Activated CD8-positive, alpha-beta memory T cell treated with anti-CD3 and anti-CD28 coated beads, Interleukin-2, amount 10 ng/mL, durations not matched to agents 7 days and 5 days (primary cell): ENCODE measurements at regions not wholly inside any gene's neighbourhood (a gene's known extent, or its start where the extent isn't known, plus 50 kb on each side); places are given as distances from the start of the nearest gene placed in this dataset.
"Not testable (repeated sequence)": the region's sequence is repeated elsewhere in the genome, so short reads cannot be mapped to it uniquely, and the experiment has no call there.

Source experiments
- ATAC-seq: fragments of 150-1000 bp; cut with Tn5 transposase; one replicate; pipeline ENCODE4 v1.10.0; 2021; ENCODE audit warnings: moderate library complexity
- CTCF ChIA-PET: fragments of 350-600 bp; sonication (Branson Sonifier 250); formaldehyde crosslinking; loops from one replicate; lab custom pipeline; 2021; ENCODE audit warnings: antibody characterized with exemption; lab: Charles Lee
- DNase-seq: peaks from one replicate; pipeline ENCODE4 v3.0.0-alpha.2; 2020
- H3K27ac Mint-ChIP-seq: one replicate; pipeline ENCODE4 v1.8.0; 2021; ENCODE audit warnings: mild to moderate bottlenecking, mixed read lengths
- H3K27me3 Mint-ChIP-seq: one replicate; pipeline ENCODE4 v1.8.0; 2021; ENCODE audit warnings: mixed read lengths
- H3K36me3 Mint-ChIP-seq: one replicate; pipeline ENCODE4 v1.8.0; 2021; ENCODE audit warnings: mild to moderate bottlenecking, mixed read lengths
- H3K4me1 Mint-ChIP-seq: one replicate; pipeline ENCODE4 v1.8.0; 2021; ENCODE audit warnings: mixed read lengths
- H3K4me3 Mint-ChIP-seq: one replicate; pipeline ENCODE4 v1.8.0; 2021; ENCODE audit warnings: mild to moderate bottlenecking, moderate library complexity, mixed read lengths
- H3K9me3 Mint-ChIP-seq: one replicate; pipeline ENCODE4 v1.8.0; 2022; ENCODE audit warnings: low read depth, mixed read lengths

DNA sequence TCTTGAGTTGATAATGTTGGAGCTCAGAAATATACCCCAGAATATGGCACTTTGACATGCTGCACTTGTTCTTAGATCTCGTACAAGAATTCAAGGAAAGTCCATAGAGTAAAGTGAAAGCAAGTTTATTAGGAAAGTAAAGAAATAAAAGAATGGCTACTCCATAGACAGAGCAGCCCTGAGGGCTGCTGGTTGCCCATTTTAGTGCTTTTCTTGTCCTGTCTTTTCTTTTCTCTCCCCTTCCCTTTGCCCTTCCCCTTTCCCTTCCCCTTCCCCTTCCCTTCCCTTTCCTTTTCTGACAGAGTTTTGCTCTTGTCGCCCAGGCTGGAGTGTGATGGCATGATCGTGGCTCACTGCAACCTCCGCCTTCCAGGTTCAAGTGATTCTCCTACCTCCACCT, 283.4 kb upstream of the SEMA6A start:
- H3K4me3 Mint-ChIP-seq, H3K27ac Mint-ChIP-seq, ATAC-seq, DNase-seq, H3K9me3 Mint-ChIP-seq, H3K4me1 Mint-ChIP-seq, CTCF ChIA-PET, H3K36me3 Mint-ChIP-seq, H3K27me3 Mint-ChIP-seq: not testable (repeated sequence)

DNA sequence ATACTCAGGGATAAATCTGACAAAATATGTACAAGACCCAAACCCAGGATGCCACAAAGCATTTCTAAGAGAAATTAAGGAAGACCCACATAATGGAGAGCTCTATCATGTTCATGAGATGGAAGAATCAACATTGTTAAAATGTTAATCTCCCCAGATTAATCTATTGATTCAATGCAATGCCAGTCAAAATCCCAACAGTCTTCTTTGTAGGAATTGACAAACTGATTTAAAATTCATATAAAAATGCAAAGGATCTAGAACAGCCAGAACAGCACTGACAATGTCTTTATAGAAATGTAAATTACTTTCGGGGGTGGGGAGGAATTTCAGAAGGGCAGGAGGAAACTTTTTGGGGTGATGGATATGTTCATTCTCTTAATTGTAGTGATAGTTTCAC, 281.6 kb upstream of the SEMA6A start:
- Mint-ChIP-seq H3K9me3 (no peaks in the 10 kb centered on the region), H3K27ac (no peak overlapping the region), H3K27me3 (no peaks in the 10 kb centered on the region), H3K4me3 (no peak overlapping the region), H3K4me1 (no peaks in the 10 kb centered on the region), H3K36me3 (no peaks in the 10 kb centered on the region)
- ATAC-seq, result no peak
- no peak for DNase-seq
- CTCF ChIA-PET, result no interaction called here

DNA sequence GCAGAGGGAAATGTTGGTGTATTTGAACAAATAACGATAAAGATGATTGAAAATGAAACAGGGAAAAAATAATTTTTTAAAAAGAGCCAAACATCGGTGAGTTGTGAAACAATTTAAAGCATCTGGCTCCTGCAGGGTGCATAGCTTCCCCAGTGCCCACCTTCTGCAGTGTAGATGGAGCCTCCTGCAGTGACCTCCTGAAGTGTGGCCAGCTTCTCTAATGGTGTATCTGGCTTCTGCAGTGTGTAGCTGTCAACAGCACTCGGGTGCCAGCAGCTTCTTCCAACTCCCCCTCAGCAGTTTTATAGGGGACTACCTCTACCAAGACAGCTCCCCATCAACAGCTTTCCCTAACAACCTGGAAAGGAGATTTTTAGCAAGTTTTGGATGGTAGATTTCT, 279.4 kb upstream of the SEMA6A start:
- no peaks in the 10 kb centered on the region for H3K27me3 Mint-ChIP-seq
- H3K27ac Mint-ChIP-seq, result no peak overlapping the region
- H3K36me3 Mint-ChIP-seq, result no peaks in the 10 kb centered on the region
- DNase-seq, result no peak
- H3K9me3 Mint-ChIP-seq, result no peaks in the 10 kb centered on the region
- no peak overlapping the region for H3K4me3 Mint-ChIP-seq
- ATAC-seq, result no peak
- H3K4me1 Mint-ChIP-seq, result no peaks in the 10 kb centered on the region
- CTCF ChIA-PET, result no interaction called here

DNA sequence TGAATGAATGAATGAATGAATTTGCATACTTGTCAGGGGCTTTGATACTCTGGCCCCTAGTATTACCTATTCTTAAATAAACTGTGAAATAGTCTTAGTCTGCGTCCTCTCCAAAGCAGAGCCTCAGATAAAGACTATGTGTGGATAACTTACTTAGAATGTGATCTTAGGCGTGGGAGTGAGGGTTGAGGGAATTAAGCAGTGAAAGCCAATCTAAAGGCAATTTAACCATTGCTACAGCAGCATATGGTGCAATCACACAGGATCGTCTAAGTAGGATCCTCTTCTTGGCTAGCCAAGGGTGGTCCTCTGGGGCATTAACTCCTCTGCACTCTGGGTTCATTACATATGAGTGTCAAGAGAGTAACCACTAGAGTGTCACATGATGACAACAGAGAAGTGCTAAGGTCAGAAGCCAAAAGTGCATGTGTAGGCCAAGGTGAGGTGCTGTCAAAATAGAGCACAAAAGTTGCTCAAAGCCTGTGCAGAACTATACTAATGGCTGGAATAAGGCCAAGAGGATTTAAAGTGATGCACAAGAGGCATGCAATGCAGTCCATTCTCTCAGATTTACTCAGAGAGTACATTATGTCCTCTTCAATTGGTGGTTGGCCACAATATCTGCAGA, 274.4 kb upstream of the SEMA6A start:
- CTCF ChIA-PET, result no interaction called here
- DNase-seq (no peak), ATAC-seq (no peak)
- no peaks in the 10 kb centered on the region for H3K4me1 Mint-ChIP-seq
- no peak overlapping the region for H3K4me3 Mint-ChIP-seq
- no peaks in the 10 kb centered on the region for H3K36me3 Mint-ChIP-seq
- H3K27ac Mint-ChIP-seq, result no peak overlapping the region
- no peaks in the 10 kb centered on the region for H3K9me3 Mint-ChIP-seq
- no peaks in the 10 kb centered on the region for H3K27me3 Mint-ChIP-seq

DNA sequence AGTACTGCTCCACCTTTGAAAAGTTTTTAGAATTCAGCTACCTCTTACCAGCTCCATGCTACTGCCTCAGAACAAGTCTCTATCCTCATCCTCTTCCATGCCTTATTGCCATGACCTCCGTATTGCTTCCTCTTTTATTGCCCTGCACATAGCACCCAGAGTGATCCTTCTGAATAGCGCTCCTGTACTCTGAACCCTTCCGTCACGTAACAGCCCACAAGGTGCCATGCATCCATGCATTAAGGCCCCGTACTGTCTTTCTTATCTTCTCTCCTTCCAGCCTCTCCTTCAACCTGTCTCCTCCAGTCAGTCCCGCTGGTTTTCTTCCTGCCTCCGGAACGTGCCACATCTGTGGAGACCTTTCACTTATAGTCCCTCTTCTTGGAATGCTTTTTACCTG, 273.3 kb upstream of the SEMA6A start:
- Mint-ChIP-seq H3K9me3 (no peaks in the 10 kb centered on the region), H3K4me3 (no peak overlapping the region), H3K36me3 (no peaks in the 10 kb centered on the region), H3K27me3 (no peaks in the 10 kb centered on the region), H3K27ac (no peak overlapping the region), H3K4me1 (no peaks in the 10 kb centered on the region)
- CTCF ChIA-PET, result no interaction called here
- ATAC-seq (no peak), DNase-seq (no peak)

DNA sequence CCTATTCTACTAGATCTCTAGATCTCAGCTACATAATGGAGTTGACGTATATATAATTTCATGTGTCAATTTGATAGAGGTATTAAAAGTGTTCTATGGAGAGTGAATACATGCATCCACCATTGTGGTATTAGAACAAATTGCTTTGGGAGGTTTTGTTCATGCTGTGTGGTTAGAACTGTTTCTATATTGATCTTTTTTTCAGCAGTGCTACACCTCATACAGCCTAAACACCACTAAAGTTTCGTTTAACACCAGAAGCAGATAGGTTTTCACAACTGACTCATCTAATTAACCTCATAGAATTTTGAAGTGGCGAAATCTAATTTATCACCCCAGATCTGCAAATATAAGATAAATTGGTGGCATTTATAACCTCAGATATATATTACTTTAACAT, 269.4 kb upstream of the SEMA6A start:
- H3K4me3 Mint-ChIP-seq, result no peak overlapping the region
- no peaks in the 10 kb centered on the region for H3K4me1 Mint-ChIP-seq
- ATAC-seq, result no peak
- H3K9me3 Mint-ChIP-seq, result no peaks in the 10 kb centered on the region
- H3K27ac Mint-ChIP-seq, result no peak overlapping the region
- H3K27me3 Mint-ChIP-seq, result no peaks in the 10 kb centered on the region
- H3K36me3 Mint-ChIP-seq, result no peaks in the 10 kb centered on the region
- CTCF ChIA-PET, result no interaction called here
- no peak for DNase-seq

DNA sequence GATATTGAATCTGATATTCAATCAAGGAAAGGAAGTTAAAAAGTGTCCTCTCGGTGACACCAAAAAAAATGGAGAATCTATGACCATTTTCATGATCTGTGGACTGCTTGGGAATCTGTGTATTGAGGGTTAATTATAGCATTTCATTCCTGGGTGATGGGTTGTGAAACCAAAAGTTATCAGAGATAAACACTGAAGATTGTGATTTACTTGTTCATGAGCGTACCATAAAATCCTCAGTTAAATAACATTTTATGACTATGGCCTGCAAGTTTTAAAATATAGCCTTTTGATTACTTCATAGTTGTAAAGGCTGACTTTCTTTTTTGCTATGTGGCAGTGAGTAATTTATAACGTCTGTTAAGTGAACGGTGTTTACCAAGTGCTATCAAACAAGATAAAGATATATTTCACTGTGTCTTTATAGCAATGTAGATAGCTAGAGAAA, 267.9 kb upstream of the SEMA6A start:
- Mint-ChIP-seq H3K27ac (no peak overlapping the region), H3K4me3 (no peak overlapping the region), H3K27me3 (no peaks in the 10 kb centered on the region), H3K9me3 (no peaks in the 10 kb centered on the region), H3K4me1 (no peaks in the 10 kb centered on the region), H3K36me3 (no peaks in the 10 kb centered on the region)
- CTCF ChIA-PET, result no interaction called here
- ATAC-seq (no peak), DNase-seq (no peak)

DNA sequence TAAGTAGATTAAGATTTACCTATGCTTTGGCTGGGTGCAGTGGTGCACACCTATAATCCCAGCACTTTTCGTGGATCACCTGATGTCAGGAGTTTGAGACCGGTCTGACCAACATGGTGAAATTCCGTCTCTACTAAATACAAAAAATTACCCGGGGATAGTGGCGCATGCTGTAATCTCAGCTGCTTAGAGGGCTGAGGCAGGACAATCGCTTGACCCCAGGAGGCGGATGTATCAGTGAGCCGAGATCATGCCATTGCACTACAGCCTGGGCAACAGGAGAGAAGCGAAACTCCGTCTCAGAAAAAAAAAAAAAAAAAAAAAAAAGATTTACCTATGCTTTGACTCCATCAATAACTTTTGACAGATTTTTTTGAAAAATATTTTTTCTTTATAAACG, 267.1 kb upstream of the SEMA6A start:
- Mint-ChIP-seq H3K4me3 (no peak overlapping the region), H3K36me3 (no peaks in the 10 kb centered on the region), H3K27me3 (no peaks in the 10 kb centered on the region), H3K4me1 (no peaks in the 10 kb centered on the region), H3K9me3 (no peaks in the 10 kb centered on the region), H3K27ac (no peak overlapping the region)
- ATAC-seq, result no peak
- CTCF ChIA-PET, result no interaction called here
- no peak for DNase-seq

DNA sequence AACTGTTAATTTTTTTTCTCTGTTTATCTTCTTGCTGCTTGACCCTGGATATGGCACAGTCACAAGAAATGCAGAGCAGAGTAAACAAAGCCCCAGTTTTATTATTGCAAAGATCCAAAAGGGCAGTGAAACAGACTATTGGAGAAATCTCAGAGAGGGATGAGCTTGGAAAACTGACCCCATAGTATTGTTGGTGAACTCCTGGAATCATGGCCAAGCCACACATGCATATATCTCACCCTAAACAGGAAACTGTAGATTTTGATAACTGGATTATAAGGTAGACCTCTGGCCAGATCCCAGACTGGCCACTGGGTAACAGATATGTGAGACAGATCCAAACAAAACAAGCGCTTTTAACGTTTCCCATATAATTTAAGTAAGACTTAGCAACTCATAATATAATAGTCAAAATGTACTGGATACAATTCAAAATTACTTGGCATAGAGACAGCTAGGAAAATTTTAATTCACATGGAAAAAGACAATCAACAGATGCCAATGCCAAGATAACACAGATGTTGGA, 263.5 kb upstream of the SEMA6A start:
- H3K9me3 Mint-ChIP-seq, result no peaks in the 10 kb centered on the region
- no peaks in the 10 kb centered on the region for H3K36me3 Mint-ChIP-seq
- DNase-seq (no peak), ATAC-seq (no peak)
- CTCF ChIA-PET, result no interaction called here
- H3K4me1 Mint-ChIP-seq, result no peaks in the 10 kb centered on the region
- no peak overlapping the region for H3K4me3 Mint-ChIP-seq
- no peaks in the 10 kb centered on the region for H3K27me3 Mint-ChIP-seq
- H3K27ac Mint-ChIP-seq, result no peak overlapping the region

DNA sequence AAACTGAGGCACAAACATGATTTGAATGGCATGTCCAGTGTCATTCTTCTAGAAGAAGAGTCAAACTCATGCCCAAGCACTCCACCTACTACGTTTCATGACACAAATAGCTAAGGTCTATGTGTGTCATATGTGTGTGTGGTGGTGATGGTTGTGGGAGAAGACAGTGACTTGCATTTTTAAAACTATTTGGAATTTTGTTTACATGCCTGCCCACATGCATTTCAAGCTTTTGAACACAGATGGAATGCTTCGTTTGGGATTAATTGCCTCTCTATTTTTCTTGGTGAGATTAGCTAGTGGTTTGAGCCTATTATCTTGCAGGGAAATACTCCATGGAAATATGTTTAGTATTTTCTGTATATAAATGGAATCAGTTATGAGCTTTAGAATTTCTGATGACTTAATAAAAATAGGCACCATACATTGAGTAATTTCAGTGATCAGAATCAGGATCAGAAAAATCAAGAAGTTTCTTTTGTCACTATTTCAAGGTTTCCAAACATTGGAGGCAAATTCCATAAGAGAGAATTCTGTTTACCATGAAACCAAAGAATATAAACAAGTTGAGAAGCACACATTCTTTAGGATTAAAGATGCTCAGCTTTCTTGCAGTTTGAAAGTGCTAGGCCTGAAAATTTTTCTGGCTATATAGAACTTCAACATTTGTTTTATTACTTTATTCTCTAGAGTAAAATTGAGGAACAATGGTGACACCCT, 260.3 kb upstream of the SEMA6A start:
- no peaks in the 10 kb centered on the region for H3K4me1 Mint-ChIP-seq
- CTCF ChIA-PET, result no interaction called here
- DNase-seq, result no peak
- H3K9me3 Mint-ChIP-seq, result no peaks in the 10 kb centered on the region
- no peak overlapping the region for H3K4me3 Mint-ChIP-seq
- ATAC-seq, result no peak
- no peaks in the 10 kb centered on the region for H3K27me3 Mint-ChIP-seq
- H3K36me3 Mint-ChIP-seq, result no peaks in the 10 kb centered on the region
- H3K27ac Mint-ChIP-seq, result no peak overlapping the region

DNA sequence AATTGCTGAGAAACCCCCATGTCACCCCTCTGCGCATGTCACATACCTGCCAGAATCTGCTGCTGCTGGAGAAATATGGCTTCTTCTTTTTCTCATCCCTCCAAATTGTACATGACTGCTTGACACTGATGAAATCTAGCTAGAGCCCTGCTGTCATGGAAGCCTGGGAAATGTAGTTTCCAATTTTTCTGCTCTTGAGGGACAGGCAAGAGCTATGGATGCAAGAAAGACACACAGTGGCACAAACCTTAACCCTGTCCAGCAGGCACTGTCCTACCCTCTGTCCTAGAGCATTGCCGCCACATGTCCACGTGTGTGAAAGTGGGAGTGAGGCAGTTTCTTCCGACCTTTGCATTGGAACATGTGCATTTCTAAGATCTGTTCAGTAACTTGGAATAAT, 255.5 kb upstream of the SEMA6A start:
- Mint-ChIP-seq H3K4me3 (no peak overlapping the region), H3K4me1 (no peaks in the 10 kb centered on the region), H3K36me3 (no peaks in the 10 kb centered on the region), H3K27ac (no peak overlapping the region), H3K27me3 (no peaks in the 10 kb centered on the region), H3K9me3 (no peaks in the 10 kb centered on the region)
- CTCF ChIA-PET, result no interaction called here
- DNase-seq (no peak), ATAC-seq (no peak)

DNA sequence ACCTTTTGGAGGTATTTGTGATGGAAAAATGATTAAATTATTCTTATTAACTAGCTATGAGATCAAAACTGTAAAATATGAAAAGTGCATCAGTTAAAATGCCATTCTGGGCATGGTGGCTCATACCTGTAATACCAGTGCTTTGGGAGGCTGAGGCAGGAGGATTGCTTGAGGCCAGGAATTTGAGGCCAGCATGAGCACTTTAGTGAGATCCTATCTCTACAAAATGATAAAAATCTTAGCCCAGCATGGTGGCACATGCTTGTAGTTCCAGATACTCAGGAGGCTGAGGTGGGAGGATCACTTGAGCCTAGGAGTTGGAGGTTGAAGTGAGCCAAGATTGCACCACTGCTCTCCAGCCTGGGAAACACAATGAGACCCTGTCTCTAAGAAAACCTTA, 252.5 kb upstream of the SEMA6A start:
- Mint-ChIP-seq H3K4me1 (no peaks in the 10 kb centered on the region), H3K36me3 (no peaks in the 10 kb centered on the region), H3K27me3 (no peaks in the 10 kb centered on the region), H3K9me3 (no peaks in the 10 kb centered on the region), H3K4me3 (no peak overlapping the region), H3K27ac (no peak overlapping the region)
- DNase-seq (no peak), ATAC-seq (no peak)
- CTCF ChIA-PET, result no interaction called here

DNA sequence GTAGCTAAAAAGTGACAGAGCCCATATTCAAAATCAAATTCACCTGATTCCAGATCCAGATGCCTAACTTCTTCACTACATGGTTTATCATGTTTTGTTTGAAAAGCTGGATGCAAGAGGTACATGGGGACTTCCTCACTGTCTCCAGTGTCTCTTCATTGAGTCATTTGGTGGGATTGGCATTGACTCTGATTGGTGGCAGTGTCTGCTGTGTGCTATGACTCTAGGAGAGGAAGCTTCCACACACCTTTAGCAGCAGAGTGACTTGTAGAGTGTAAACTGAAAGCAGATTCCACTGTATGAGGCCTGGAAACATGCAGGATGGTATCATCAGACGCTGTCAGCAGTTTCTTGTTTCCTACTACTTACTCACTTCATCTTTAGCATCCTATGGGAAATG, 250.9 kb upstream of the SEMA6A start:
- Mint-ChIP-seq H3K4me1 (no peaks in the 10 kb centered on the region), H3K27ac (no peak overlapping the region), H3K4me3 (no peak overlapping the region), H3K36me3 (no peaks in the 10 kb centered on the region), H3K9me3 (no peaks in the 10 kb centered on the region), H3K27me3 (no peaks in the 10 kb centered on the region)
- no peak for ATAC-seq
- DNase-seq, result no peak
- CTCF ChIA-PET, result no interaction called here

DNA sequence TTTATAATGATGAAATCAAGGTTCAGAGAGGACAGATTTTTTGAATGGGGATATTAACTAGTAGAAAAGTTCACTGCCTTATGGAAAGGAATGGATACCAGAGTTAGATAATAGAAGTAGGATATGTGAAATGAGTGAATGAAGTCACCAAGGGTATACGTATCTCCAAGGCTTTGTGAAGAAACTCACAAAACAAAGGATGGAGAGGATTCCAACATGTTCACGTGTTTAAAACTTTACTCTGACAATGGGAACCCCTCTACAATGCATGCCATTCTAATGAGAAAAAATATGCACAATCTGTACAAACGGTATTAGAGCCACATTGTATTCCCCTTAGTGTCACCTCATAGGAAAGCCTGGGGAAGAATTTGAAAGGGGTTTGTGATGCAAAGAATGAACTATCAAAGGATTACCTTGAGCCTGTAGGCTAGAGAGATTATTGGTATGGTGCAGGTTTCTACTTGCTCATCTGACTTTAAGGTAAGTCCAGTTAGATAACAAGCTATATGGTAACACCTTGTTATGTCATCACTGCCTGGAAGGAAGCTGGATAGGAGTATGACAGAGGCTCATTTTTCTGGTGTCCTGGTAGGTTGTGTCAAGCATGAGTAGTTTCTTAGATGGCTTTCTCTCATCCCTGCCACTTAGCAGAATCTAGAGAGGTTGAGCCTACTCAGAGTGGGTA, 250.3 kb upstream of the SEMA6A start:
- no peak for ATAC-seq
- no peaks in the 10 kb centered on the region for H3K9me3 Mint-ChIP-seq
- no peak overlapping the region for H3K4me3 Mint-ChIP-seq
- CTCF ChIA-PET, result no interaction called here
- no peaks in the 10 kb centered on the region for H3K36me3 Mint-ChIP-seq
- H3K27me3 Mint-ChIP-seq, result no peaks in the 10 kb centered on the region
- no peak for DNase-seq
- H3K27ac Mint-ChIP-seq, result no peak overlapping the region
- no peaks in the 10 kb centered on the region for H3K4me1 Mint-ChIP-seq
